GM10266 (cell line): ENCODE measurements at regions not wholly inside any gene's neighbourhood (a gene's known extent, or its start where the extent isn't known, plus 50 kb on each side); places are given as distances from the start of the nearest gene placed in this dataset.

Experiments used
- DNase-seq: peaks from one replicate; pipeline ENCODE4 v3.0.0; 2012; ENCODE audit errors: extremely low spot score
- TF ChIP-seq, protein P1 (sequence below): IDR thresholded peaks from 2 replicates; pipeline ENCODE4 v1.5.1; 2012; ENCODE audit warnings: mild to moderate bottlenecking, low read depth; ENCODE audit not compliant: control insufficient read depth, insufficient read depth; ENCODE audit errors: missing control alignments

DNA sequence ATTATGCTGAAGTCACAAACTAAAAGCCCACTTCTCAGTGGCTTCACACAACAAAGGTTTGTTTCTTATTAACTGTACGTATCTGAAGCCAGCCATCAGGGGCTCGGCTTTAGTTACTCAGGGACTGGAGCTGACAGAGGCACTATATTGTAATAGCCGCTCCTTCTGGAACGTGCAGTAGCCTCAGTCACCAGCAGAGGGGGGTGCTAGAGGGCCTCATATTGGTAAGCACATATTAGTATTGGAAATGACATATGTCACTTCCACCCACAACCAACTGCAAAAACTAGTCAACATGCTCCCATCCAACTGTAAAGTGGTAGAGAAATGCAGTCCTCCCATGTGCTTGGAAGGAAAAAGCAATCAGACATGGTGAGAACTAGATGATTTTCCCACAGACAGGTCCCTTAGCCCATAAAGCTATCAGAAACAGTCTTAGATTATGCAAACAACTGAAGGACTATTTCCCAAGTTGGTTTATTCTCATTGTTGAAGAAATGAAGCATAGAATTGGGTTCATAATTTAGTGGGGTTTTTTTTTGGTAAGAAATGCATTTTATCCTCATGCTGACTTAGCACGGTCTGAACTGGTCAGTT, 183.6 kb upstream of the G2E3 start:
- DNase-seq = peak; percentile 59
- TF ChIP-seq, protein P1, sequence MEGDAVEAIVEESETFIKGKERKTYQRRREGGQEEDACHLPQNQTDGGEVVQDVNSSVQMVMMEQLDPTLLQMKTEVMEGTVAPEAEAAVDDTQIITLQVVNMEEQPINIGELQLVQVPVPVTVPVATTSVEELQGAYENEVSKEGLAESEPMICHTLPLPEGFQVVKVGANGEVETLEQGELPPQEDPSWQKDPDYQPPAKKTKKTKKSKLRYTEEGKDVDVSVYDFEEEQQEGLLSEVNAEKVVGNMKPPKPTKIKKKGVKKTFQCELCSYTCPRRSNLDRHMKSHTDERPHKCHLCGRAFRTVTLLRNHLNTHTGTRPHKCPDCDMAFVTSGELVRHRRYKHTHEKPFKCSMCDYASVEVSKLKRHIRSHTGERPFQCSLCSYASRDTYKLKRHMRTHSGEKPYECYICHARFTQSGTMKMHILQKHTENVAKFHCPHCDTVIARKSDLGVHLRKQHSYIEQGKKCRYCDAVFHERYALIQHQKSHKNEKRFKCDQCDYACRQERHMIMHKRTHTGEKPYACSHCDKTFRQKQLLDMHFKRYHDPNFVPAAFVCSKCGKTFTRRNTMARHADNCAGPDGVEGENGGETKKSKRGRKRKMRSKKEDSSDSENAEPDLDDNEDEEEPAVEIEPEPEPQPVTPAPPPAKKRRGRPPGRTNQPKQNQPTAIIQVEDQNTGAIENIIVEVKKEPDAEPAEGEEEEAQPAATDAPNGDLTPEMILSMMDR = peak; percentile 64

DNA sequence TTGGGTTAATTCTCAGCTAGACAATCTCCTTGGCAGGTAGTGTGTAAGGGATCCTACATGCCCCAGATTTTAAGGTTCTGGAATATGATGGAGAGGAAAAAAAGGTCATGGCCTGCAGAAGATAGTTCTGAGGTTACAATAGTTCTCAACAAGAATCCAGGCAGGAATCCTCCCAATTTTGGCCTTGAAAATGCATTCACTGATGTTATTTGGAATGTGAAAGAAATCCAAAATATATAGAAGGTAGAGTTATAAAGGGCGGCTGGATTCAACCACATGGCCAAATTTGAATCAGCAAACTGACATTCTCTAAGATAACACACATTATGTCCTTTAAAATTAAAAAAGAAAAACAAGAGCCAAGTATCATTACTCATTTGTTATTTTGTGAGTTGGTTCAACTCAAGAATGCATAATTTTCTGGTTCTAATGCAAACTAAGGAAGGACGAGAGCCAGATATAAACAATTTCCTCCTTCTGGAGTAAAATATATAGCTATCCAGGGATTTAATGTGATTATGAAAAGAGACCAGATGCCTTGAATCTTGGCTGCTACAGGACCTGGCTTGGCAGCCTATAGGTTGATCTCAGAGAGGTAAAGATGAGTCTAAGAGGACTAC, 177.0 kb upstream of the G2E3 start:
- TF ChIP-seq, protein P1 = no peak

DNA sequence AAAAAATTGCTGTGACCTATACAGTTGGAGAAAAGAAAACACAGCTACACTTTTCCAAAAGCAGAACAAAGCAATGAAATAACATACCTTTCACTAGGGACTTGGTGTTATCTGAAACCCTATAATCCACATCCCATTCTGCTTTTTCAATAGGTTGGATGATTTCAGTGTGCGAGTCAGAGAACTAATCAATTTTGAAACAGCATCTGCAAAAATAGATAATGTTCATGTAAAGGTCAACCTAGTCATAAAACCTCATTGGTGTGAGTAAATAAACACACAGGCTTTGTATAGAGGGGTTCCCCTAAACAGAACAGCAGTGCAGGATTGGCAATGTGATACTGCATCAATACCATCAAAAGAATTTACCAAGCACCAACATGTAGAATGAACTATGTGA, 173.0 kb upstream of the G2E3 start:
- DNase-seq = no peak

More for the DNA sequence above, 177.0 kb upstream of the G2E3 start:
- DNase-seq = no peak

DNA sequence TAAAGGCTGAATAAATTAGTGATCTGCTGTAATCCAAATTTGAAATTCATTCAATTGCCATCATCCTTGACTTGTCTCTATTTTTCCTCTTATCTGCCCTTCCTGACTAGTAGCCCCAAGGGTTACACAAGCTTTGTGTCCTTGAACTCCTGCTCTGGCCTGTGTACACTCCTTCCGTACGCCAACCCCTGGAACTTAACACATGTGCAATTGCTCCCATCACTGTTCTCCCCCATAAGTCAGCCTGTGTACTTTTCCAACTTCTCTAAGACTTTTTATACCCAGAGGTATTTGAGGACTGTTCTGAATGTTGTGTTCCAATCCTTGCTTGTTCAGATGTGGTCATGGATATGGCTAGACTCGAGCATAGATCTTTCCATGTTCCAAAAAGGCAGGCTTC, 171.1 kb upstream of the G2E3 start:
- TF ChIP-seq, protein P1 = no peak
- DNase-seq = no peak

More for the DNA sequence above, 173.0 kb upstream of the G2E3 start:
- TF ChIP-seq, protein P1 = no peak

DNA sequence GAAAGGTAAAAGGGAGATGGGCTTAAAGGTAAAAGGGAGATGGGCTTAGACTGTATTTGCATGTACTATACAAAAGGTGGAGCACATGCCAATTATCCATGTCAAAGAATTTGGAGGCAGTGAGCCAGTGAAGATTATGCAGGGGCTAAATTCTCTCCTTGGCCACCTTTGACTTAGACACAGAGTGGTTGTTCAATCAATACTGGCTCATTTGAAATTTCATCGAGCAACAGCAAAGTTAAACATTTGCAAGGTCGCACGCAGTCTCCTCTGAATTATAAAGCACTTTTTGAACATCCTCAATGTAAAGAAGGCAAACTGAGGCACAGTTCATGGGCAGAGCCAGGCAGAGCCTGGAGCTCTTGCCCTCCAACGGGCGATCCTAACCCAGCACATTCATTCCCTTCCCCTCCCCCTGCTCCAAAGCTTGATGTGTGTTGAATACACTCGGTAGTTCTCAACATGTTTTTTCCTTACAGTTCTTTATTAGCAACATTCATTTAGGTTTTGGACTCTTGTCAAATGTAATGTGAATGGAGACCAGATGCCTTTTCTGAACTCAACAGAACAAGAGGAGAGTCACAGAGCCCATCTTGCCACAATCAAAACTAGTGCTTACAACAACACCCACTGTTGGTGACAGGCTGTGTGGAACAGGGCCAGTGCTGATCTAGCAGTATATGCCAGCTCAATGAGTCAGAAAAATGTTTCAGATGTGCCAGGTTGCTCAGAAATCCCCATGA, 169.7 kb upstream of the G2E3 start:
- TF ChIP-seq, protein P1 = no peak
- no peak for DNase-seq

DNA sequence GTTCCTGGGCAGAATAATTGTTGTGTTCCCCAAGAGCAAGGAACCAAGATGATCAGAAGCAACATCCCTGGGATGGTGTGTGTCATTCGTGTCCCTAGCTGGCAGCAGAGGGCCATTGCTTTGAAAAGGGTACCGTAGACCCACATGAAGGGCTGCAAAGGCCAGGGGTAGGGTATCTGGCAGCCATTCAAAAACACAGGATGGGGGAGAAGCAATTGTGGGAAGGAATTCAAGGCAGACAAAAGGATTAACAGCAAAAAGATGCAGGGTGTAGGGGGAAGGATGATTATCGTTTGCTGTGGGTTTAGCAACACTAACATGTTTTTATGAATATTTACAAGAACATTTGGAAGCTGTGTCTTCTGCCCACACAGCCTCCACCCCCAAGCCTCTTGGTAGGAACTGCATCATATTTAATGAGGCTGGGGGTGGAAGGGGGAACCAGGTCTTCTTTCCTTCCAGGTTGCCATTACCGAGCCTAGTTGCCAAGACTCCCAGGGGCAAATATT, 169.0 kb upstream of the G2E3 start:
- no peak for DNase-seq
- TF ChIP-seq, protein P1 = no peak
